C1 segment of cervical spinal cord (tissue), 14 donors: ENCODE measurements at regions not wholly inside any gene's neighbourhood (a gene's known extent, or its start where the extent isn't known, plus 50 kb on each side); places are given as distances from the start of the nearest gene placed in this dataset.
"Not testable (repeated sequence)": the region's sequence is repeated elsewhere in the genome, so short reads cannot be mapped to it uniquely, and the experiment has no call there.

ENCODE experiments used
- DNase-seq, 14 donors: peaks; one replicate each; lab custom pipeline; 2025; lab: John Stamatoyannopoulos, UW

DNA sequence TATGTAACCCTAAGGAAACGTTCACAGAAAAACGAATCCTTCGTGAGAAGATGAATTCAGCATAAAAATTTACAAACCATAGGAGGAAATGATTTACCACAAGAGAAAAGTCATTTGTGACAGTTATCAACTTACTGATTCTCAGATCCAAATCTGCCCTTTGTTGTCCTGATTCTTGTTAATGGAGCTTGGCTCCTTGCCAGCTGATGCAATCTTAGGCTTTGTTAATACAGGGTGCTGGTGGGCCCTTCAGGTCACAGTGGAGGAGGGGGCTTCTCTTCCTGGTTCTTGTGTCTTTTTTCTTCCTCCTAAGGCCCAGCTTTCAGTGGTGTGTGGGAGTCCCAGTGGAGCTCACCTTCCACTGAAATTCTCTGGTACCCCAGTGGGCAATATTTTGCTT is 108.4 kb upstream of the MAP3K7 start:
- DNase-seq: no peak

DNA sequence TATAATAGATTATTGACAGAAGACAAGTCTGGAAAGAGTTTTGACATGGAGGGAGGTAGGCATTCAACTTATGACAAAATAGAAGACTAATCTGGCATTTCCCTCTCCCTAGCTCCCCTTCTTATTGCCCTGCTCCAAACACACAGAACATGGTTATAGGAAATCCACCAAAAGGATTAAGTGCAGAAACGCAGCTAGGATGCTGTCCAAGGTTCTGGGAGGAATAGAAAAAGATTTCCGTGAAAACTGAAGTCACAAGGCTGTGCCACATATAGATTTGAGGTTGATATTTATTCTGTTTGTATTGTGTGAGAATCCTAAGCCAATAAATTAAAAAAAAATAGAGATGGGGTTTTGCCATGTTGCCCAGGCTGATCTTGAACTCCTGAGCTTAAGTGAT is 107.9 kb upstream of the MAP3K7 start:
- DNase-seq: no peak

- no peak for DNase-seq
Observed at GRCh38 chr6:90691823-90692222, 105.0 kb upstream of the MAP3K7 start.

DNA sequence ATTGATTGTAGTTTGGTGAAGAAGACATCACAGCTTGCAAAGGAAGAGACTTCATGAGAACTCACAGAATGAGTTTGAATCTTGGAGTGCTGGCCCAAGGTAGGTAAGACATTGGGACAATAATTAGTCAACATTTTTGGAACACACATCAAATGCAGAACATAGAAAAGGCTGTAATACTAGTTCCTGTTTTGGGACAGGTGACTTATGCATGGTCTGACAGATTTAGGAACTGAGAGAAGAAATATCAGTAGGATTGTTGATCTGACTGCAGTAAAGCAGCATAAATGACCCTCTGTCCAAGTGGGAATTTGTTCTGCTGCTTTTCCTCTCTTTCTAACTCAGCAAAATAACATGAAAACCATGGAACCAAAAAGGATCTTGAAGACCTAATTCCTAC is 102.3 kb upstream of the MAP3K7 start:
- no peak for DNase-seq

- no peak for DNase-seq
Observed at GRCh38 chr6:90687775-90688380, 101.0 kb upstream of the MAP3K7 start.

- DNase-seq: no peak
Observed at GRCh38 chr6:90681863-90682262, 95.0 kb upstream of the MAP3K7 start.

- DNase-seq: no peak
Observed at GRCh38 chr6:90678049-90678779, 91.3 kb upstream of the MAP3K7 start.

DNA sequence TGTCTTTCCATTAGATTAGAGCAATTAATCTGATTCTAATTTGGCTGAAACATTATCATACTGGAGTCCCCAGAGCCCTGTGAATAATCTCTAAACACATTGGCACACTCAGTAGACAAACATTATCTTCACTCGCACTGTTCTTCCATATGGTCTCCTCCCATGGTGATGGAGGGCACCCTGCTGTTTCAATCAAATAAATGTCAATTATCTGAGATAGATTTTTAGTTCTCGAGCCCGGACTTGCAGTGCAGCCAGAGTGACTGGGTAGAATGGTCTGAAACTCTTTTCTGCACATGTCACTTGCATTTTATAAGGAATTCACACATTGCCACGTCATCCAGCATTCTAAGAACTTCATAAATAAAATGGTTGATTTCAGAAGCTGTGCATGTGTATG is 90.6 kb upstream of the MAP3K7 start:
- no peak for DNase-seq

GRCh38 chr6:90676516-90677300 is 89.8 kb upstream of the MAP3K7 start:
- no peak for DNase-seq

GRCh38 chr6:90675107-90675506 is 88.2 kb upstream of the MAP3K7 start:
- not testable (repeated sequence) for DNase-seq

DNA sequence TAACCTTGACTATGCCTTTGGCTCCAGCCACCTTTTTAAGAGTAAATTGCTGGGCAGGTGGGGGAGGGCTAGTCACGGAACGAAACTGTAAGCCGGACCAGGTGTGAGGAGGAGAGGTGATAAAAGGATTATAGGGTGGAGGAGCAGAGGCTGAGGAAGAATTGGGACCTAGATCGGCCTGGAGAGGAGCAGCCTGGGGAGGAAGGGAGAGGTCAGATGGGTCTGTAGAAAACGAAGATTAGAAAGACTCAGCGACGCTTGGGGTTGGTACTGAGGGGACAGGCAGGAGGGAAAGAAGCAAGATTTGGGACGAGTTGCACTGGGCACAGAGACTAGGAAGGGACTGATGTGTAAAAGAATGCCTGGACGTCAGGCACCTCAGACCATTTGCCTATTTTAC is 87.2 kb upstream of the MAP3K7 start:
- DNase-seq: not testable (repeated sequence)

DNA sequence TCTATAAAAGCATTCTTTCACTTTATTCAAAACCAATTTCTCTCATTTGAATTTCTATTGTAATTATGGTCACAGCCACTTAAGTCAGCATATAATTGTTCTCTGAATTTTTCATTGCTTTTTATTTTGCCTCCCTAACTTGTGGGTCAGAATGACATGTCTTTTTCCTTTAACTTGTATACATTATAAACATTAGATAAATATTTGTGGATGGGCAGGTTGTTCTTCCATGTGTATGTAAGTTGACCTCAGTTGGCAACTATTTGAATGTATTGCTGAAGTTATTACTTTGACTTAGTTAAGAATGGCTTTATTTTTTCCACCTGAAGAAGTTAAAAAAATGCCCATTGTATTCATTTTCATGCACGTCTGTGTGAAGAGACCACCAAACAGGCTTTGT is 83.0 kb upstream of the MAP3K7 start:
- DNase-seq: no peak

DNA sequence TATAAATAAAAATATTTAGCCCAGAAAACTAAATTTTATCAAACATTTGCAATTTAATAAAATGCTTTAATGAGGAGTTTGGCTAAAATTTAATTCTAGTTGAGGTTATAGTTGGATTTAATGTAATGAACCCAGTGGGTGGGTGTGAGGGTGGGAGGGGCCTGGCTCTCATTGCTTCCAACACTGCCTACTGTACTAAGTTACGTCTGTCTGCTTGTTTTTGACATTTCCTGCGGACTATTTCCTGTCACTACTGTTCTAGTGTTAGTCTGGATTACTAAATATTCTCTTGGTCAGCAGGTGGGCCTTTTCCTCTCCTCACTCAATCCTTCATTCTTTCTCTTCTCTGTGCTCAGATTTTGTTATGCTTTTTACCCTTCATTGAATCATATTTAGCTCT is 82.5 kb upstream of the MAP3K7 start:
- DNase-seq: no peak

- no peak for DNase-seq
Observed at GRCh38 chr6:90668141-90668540, 81.3 kb upstream of the MAP3K7 start.

- DNase-seq: no peak
Observed at GRCh38 chr6:90663873-90664272, 77.0 kb upstream of the MAP3K7 start.

DNA sequence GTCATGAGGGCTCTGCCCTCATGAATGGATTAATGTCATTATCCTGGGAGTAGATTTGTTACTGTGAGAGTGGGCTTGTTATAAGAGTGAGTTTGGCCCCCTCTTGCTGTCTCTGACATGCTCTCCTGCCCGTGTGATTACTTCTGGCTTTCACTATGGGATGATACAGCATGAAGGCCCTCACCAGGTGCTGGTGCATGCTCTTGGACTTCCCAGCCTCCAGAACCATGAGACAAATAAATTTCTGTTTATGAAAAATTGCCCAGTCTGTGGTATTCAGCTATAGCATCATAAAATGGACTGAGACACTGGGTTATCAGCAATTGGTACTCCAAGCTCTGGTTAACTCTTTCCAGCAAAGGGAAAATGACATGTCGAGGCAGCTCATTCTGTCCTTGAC is 76.2 kb upstream of the MAP3K7 start:
- no peak for DNase-seq

DNA sequence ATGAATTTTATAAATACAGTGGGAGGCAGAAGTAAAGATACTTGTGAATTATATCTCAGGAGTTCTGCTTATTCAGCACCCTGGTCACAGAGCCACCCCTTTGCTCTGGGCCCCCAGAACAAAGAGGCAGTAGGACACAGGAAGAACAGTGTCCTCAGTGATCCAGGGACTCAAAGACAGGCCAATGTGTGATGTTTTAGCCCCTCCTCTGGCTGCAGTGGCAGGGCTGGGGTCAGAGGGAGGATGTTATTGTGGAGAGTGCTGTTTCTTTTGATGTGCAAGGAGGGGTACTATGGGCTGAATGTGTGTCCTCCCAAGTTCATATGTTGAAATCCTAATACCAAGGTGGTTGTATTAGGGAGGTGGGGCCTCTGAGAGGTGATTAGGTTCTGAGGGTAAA is 74.1 kb upstream of the MAP3K7 start:
- DNase-seq: no peak

- DNase-seq: no peak
Observed at GRCh38 chr6:90658497-90658896, 71.6 kb upstream of the MAP3K7 start.

GRCh38 chr6:90656325-90656724 is 69.5 kb upstream of the MAP3K7 start:
- no peak for DNase-seq

GRCh38 chr6:90654806-90655205 is 67.9 kb upstream of the MAP3K7 start:
- no peak for DNase-seq

DNA sequence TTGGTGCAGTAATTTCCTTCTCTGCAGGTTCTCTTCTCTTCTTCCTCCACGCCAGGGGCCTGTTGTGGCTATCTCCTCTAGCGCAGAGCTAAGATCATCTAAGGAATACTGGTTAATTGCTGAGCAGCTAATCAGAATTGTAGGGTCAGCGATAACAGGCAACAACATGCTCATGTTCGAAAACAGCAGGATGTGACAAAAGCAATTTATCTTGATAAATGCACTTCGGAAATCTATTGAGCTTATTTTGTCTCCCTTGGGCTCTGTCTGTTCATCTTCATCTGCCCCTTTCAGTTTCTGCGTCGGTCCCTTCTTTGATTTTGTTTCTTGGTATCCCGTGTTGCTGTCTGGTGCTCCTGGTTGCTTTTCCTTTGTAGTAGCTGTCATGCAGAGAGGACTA is 67.3 kb upstream of the MAP3K7 start:
- DNase-seq: no peak

DNA sequence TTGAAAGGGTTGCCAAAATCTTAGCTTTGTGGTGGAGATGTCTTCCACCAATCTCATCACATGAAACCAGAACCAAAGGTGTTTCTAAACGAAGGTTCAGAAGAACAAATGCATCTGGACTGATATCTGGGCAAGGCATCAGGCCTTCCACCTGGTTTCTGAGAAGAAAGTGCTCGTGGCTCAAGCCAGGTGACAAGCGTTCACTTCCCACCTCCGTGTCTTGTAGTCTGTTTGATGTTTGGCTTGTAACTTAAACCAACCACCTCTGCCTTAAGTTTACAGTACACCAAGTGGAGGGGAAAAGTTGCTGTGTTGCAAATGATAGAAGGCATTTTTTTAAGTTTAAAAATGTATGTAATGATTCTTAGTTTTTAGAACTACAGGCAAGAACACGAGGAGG is 66.9 kb upstream of the MAP3K7 start:
- DNase-seq: no peak
